ENCODE measurements at regions not wholly inside any gene's neighbourhood (a gene's known extent, or its start where the extent isn't known, plus 50 kb on each side); places are given as distances from the start of the nearest gene placed in this dataset.

DNA sequence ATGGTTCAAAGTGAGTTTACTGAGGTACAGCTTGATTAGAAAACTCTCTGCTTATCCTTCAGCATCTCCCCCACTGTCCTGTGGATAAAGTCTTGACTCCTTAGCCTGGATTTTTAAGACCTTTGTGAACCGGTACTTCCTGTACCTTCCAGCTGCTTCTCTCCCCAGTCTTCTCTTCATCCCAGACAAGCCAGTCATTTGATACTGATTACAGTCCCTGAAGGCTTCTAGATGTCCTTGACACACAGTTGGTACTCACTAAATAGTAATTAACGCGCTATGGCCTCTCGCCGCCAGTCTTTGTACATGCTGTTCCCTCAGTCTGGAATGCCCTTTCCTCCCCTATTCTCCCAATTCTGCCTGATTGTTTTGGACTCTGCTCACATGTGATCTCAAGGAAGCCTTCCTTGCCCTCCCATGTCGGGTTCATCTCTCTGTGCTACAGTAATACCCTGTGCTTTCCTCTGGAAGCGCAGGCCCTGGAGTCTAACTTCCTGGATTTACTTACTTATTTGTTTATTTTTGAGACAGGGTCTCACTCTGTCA, 50.6 kb upstream of the PTGR2 start:
- DNase-seq: no peak

DNA sequence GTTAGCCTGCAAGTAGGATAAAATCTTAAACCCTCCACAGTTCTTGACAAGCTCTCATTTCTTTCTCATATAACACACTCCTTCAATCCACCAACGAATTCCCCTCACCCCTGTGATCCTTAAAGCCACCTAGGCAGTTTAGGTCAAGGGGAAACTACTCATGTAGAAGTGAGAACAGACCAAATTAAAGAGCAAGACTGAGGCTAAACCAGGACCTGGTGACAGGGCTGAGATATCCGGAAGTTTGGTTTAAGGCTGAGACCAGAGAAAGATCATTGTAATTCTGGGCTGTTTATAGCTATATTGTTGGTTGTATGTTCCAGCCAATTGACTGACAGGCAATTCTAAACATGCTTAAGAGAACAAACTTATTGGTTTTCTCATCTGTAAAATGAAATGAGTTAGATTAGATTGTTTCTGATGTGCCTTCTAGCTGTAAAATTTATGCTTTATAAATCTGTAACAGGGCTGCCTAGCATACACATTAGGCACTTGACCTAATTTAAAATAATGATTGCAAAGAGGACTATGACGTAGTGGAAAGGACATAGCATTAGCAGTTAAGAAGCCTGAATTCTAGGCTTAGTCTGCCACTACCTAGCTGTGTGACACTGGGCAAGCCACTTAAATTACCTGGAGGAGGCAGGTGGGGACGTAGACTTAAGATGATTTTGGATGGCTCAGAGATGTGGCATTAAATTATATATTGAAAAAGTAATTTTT, 53.9 kb upstream of the PTGR2 start:
- DNase-seq: no peak

DNA sequence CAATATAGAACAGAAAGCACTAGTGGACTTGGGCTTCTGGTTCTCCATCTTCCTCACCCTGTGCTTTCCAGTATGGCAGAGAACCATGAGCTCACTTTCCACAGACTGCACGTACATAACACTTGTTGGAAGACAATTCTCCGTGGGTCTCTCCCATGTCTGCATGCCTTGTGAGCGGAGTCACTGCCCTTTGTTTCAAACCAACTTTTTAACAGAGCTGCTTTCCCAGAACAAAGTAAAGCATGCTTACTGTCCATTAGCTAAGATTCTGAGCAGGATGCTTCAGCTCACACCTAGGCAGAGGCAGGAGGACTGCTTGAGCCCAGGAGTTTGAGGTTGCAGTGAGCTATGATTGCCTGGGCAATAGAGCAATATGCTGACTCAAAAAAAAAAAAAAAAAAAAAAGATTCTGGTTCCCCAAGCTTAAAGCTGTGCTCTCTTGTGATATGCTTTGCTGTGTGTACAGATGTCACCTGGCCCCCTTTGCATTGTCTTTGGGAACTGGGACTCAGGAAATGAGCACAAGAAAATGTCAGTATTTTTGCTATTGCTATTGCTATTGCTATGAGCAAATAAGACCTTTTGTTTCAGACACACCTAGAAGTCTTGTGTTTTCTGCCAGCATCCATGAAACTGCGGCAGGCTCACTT, 54.6 kb upstream of the PTGR2 start:
- no peak for DNase-seq

DNA sequence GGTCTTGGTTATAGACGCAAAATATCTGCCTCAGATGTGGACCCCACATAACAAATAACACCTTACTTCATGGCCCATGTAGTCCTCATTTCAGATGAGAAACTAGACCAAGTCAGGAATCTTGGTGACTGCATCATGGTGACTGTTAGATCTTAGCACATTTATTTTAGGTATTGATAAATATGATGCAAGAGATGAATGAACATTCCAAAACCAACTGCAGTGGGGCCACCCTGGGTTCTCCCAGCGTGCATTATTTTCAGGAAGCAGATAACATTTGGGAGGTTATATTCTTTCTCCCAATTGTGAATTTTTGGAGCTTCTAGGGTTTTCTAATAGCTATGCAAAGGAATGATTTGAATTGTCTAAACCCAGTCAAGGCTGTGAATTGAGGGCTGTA, 55.2 kb upstream of the PTGR2 start:
- no peak for DNase-seq

DNA sequence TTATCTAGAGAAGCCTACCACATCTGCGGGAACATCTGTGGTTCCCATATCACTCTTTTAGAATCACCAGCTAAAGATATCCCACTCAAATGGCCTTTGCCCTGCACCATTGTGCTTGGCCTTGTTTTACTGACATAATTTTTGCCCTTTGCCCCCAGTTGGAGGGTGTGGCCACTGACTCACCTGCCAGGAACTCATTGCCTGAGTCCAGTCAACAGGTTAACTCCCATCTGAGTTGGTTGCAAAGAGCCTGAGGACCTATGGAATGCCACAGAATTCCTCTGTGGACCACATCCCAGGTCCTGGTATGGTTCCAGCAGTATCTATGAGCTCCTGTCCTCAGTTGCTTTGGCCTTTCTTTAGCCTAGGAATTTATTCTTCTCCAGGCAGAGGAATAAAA, 55.7 kb upstream of the PTGR2 start:
- no peak for DNase-seq

DNA sequence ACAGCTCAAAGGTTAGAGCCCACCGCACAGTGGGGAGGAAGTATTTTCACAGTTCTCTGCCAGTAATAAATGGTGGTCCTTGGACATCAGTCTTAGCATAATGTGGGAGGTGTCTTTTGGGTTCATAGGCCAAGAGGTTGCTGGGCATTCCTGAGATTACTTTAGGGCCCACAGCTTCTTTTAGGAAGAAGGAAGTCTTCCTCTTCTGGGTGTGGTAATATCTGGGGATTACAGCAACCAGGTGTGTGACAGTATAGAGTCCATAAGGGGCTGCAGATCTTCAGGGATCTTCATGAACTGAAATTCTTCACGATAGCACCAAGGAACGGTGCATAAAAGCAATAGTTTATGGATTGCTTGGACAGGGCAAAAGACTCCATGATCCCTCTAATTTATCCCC, 56.2 kb upstream of the PTGR2 start:
- DNase-seq: no peak

DNA sequence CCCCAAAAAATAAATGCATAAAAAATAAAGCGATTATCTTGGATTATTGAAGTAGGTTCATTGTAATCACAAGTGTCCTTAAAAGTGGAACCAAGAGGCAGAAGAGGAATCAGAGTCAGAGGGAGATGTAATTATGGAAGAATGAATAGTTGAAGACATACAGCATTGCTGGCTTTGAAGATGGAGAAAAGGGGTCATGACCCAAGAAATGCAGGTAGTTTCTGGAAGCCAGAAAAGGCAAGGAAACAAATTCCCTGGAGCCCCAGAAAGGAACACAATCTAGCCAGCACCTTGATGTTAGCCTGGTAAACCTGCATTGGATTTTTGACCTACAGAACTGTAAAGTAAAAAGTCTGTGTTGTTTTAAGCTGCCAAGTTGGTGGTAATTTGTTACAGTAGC, 57.5 kb upstream of the PTGR2 start:
- DNase-seq: peak in 2 of 4 experiments; percentile 20 to 30

DNA sequence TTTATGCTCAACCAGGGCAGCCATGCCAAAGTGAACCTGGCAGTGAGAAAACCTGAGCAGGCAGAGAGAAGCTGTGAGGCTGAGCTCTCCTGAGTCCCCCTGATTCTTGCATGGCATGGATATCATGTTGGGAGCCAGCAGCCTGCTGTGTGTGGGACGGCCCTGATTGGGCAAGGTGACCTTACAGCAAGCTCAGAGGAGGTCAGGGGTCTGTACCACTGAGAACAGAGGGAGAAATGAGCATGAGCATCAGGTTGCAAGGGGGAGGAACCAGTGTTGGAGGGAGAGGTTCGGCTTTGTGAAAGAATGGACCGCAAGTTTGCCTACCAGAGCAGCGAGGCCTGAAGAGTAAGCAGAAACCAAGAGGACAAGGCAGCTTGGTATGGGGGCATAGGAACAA, 59.1 kb upstream of the PTGR2 start:
- DNase-seq: no peak

DNA sequence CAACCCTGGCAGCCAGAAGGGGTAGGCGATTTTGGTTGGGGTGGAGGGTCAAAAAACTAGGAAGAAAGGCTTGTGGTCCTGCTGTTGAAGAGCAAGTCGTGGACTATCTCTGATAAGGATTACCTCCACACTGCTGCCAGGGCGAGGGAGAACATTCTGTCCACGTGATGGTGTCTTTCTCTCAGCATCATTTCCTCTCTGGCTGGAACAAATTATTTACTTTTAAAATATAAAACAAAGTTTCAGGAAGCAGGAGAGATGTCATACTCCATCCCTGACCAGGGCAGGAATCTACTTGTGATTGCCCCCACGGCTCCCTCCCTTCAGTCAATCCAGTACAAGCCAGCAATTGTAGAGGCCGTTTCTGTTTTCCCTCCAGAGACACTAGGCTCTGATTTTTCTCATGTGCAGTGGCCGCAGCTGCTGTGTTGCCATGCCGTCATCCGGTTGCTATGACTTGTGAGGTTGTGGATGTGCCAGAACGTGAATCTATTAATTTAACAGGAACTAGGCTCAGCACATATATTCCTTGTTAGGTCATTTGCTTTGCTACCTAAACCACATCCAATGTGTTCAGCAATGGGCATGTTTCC, 61.5 kb upstream of the PTGR2 start:
- DNase-seq: peak in 2 of 4 experiments; percentile 22 to 44

DNA sequence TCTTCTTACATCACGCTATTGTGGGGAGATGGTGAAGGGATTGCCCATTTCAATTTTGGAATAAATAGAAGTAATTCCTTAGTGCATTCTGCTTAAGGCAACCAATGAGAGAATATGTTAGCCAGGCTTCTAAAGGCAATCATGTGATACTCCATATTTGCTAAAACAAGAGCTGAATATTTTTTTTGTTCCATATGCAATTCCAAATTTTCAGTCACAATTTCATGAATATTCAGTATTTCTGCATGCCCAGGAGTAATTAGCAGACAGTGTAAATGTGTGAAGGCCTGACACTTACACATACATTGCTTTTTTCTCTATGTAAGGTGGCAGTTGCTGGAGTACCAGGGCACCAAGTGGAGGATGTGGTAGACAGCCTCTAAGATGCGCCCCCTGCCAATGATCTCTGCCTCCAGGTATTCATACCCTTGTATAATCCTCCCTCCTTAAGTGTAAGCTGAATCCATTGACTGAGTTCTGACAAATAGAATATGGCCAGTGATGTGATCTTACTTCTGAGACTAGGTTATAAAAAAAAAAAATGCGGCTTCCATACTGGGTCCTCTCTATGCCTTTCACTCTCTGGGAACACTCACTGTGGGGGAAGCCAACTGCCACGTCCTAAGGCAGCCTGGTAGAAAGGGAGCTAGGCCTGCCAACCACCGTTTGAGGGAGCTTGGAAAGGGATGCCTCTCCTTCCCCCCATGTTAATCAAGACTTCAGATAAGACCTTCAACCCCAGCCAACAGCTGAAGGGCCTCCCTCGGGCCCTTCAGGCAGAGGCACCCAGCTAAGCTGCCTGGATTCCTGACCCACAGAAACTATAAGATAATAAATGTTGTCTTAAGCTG, 62.7 kb upstream of the PTGR2 start:
- no peak for DNase-seq

DNA sequence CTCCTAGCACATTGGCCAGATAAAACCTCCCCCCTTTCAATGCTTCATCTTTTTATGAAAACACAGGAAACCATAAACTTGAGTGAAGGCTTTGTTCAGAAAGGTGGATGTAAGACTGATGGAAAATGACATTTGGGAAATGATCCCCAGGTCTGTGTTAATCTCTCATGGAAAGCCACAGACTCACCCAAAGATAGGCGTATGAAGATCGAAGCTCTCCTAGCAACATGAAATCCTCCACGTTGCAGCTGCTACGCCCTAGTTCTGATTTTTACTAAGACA, 63.4 kb upstream of the PTGR2 start:
- DNase-seq: no peak

DNA sequence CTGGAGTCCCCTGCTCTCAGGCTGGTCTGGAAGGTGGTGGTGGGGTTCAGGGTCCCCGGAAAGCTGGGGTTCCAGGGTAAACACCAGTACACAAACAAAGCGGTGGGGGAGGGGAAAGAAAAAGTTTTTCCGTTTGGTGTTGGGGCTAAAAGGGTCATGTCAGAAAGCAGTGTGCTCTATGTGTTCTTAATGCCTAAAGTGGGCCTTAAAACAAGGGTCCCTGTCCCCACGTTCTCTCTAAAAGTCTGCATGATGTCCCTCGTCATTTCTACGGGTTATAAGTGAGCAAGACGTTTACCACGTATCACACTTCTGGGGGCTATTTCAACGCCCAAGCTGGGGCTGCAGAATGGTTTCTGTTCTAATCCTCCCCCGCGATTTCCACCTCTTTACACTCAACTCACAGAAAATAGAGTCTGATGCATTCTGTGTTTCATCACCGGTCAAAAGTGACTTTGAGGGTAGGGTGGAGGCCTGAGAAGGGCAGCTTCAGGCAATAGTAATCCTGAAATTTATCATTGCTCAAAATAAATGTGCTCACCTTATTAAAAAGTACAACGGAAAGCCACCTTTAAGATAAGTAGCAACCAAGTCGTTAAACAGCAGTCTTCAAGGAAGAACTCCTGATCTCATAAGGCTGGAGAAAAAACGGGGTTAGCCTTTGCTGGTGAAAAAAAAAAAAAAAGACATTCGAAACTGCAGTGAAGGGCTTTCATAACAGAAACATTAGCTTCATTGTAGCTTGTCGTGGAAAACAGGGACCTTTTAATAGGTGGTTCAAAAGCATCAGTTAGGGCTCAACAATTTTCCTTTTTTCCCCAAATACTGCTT, 63.9 kb upstream of the PTGR2 start:
- DNase-seq: peak; percentile 42 to 73 (median 61)

DNA sequence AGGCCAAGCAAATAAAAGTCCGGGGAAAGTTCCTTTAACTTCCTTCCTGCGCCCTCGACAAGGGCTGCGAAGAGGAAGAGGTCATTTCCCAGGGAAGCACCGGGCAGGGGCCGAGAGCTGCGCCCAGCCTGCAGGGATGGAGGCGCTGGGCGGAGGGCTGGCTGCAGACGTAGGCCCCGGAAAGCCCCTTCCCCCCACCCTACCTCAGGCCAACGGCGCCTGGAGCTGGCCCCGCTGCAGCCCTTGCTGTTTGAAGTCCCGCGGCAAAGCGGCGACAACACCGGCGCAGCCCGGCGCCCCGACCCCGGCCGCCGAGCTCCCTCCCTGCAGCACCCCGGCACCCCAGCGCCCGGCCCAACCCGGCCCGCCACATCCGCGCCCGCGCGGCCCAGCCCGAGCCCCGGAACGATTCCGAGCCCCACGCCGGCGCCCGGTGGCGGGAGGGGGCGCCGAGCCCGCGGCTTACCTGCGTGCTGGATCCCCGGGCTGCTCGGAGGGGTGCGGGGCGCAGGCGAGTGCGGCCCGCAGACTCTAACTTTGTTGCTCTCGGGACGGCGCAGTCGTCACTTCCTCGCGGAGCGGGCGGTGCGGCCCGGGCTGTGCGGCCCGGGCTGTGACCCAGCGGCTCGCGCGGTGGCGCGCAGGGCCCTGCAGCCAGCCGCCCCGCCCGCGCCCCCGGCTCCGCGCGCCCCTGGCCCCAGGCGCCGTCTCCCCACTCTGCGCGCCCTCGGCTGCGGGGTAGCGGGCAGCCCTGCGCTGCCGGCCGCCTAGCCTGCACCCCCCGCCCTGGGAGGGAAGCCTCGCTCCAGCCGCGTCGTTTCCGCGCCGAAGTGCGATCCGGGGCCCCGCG, 64.8 kb upstream of the PTGR2 start:
- DNase-seq: peak; percentile 68 to 87 (median 80)

DNA sequence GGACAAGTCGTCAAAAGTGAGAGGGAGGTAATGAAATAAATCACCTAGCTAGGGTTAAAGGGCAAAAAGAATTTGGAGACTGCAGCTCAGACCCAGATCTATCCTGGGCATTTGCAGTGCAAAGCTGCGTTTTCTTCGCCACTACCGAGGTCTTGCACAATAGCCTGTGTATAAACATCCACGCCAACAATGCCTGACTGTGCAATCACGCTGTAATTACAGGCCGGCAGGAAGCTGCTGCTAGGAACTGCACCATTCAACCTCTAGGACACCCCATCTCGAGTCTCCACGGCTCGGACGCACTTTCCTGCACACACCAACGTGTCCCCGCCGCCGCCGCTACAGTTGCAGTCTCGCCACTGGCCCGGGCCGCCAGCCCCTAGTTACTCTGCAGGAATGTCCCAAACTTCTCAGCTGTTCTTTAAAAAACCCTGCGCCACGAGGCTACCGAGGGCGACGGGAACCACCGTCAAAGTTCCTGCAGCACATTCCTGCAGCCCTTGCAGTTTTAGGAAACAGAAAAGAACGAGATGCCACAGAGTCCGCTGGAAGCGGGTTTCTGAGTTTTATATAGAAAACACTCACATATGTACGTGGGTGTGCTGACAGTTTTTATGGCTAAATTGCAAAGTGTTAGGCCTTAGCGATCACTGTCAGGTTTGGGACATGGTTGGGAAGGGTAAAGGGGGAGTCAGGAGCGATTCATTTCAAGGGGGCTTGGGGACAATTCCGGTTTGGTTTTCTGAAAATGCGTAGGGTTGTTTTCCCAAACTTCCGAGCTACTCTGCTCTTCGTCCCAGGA, 65.6 kb upstream of the PTGR2 start:
- DNase-seq: peak; percentile 89 to 96 (median 92)

DNA sequence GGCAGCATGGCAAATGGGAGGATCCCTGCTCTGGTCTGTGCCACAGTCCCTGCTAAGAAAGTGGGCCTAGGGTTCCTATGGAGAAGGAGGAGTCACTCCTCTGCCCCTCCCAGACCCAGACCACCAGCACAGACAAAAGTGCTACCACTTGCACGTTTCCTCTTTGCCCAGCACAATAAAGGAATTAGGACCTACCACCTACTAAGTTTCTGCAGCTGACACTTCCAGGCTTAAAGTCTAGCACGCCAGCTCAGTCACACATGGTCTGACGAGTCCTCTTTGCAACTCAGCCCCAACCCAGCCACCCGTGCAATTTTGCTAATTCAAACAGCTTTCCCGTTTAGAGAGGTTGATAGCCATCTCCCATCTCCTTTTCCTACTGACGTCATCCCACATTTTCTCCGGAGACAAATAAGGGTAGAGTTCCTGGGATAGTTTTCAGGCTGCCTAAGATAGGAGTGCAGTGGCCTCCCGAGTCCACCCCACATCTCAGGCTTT, 66.2 kb upstream of the PTGR2 start:
- peak; percentile 86 to 91 (median 88) for DNase-seq

DNA sequence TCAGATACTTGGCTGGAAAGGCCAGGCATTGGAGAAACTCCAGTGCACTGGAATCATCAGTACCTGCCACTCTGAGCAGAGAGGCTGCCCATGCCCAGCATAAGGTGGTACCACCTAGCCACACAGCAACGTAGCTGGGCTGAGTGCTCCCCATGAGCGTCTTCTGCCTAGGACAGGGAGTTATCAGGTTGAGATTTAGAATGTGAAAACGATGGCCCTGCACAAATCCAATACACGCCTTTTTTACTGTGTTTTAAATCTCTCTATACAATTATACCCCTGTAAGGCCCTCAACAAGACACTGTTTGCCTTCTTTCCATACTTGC, 66.7 kb upstream of the PTGR2 start:
- DNase-seq: no peak

DNA sequence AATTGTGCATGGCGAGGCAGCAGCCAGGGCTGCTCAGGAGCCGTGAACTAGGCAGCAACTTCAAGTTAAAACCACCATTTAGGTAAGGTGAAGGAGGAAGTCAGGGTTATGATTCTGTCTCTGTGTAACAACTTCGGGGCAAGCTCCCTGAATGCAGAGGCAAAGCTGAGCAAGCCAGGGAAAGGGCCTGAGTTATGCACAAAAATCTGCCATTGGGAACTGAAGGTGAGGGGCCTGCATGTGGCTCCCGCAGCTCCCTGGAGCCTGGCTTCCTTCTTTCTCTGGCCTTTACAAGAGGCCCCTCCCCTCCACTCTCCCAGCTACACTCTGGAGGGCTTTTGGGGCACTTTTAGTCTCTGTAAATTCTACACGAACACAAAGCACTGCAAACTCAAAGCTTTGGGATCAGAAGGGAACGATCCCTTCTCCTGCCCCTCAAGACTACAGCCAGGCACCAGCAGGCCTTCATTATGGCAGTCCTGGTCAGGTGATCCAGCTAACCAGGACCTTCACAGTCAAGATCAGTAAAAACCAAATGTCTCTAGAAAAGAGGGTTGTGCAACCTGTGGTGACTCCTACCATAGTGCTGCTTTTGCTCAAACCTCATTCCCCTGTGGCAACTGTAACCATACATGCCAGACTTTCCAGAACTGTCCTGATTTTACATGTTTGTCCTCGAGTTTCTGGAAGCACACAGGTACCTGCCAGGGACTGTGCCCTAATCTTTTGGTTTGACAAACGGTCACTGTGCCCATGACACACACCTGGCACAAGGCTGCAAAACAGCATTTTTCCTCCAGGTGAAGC, 67.2 kb upstream of the PTGR2 start:
- DNase-seq: peak; percentile 64 to 81 (median 73)

DNA sequence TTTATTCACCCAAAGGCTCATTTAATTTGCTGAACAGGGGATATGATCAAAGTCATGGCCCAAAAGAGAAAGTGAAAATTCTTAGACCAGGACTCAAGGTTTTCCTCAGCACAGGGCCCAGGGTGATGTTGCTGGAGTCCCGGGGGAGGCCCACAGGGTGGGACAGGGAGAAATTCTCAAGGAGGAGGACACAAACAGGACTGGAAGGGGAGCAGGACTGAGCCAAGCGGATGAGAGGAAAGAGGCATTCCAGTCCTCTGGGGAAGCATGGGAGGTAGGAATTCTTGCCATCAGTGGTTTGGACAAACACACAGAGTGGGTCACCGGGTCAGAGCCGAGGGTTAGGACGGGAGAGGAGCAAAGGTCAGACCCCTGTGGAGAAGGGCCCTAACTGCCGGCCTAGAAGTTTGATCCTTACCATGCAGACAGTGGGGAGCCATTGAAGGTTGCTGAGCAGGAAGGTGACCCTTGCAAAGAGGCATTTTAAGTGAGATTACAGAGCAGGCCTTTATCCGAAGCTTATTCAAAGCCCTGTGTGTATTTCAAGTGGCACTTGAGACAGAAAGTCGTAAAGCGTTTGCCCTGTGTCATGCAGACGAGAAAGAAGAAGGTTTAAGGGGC, 68.4 kb upstream of the PTGR2 start:
- no peak for DNase-seq

DNA sequence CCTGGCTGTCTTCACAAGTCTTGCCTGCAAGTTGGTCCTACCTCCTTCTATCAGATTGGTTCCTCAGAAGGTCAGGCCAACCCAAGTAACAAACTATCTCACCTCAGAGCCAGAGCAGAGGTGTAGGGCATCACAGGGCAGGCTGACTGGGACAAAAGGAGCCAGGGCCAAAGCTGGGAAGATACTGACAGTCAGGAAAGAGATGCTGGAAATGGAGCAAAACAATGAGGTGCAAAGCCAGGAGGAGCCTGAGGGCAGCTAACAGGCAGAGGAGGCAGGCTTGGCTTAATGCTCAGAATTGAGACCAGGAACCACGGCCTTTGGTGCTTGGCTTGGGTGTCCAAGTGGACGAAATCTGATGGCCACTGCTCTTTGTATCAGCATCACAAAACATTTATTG, 68.4 kb upstream of the PNMA1 start:
- DNase-seq: no peak
